Neural progenitor cell (in vitro differentiated cells): ENCODE measurements at regions not wholly inside any gene's neighbourhood (a gene's known extent, or its start where the extent isn't known, plus 50 kb on each side); places are given as distances from the start of the nearest gene placed in this dataset.

Experiments used
- CTCF ChIP-seq: fragments of 200-600 bp; sonication (generic); IDR thresholded peaks from 2 replicates; pipeline ENCODE4 v1.5.1; 2017; ENCODE audit warnings: antibody characterized with exemption, mild to moderate bottlenecking
- EZH2 ChIP-seq: fragments of 200-600 bp; sonication (generic); IDR thresholded peaks from 2 replicates; pipeline ENCODE4 v1.6.1; 2017; ENCODE audit warnings: antibody characterized with exemption, mild to moderate bottlenecking, moderate library complexity

- TF ChIP-seq CTCF (peak; percentile 37), EZH2 (no peak)
These were observed 114.9 kb upstream of the BTN3A2 start for GRCh38 chr6:26249957-26250697.
